ENCODE measurements at regions not wholly inside any gene's neighbourhood (a gene's known extent, or its start where the extent isn't known, plus 50 kb on each side); places are given as distances from the start of the nearest gene placed in this dataset.

GRCh38 chr3:82287562-82287961, 526.1 kb upstream of the GBE1 start:
- DNase-seq (ENCODE audit: low read depth) = no peak

GRCh38 chr3:82281205-82281604, 519.8 kb upstream of the GBE1 start:
- no peak for DNase-seq (ENCODE audit: low read depth)

GRCh38 chr3:82276992-82277391, 515.5 kb upstream of the GBE1 start:
- DNase-seq (ENCODE audit: low read depth) = no peak

GRCh38 chr3:82274897-82275296, 513.5 kb upstream of the GBE1 start:
- no peak for DNase-seq (ENCODE audit: low read depth)

DNA sequence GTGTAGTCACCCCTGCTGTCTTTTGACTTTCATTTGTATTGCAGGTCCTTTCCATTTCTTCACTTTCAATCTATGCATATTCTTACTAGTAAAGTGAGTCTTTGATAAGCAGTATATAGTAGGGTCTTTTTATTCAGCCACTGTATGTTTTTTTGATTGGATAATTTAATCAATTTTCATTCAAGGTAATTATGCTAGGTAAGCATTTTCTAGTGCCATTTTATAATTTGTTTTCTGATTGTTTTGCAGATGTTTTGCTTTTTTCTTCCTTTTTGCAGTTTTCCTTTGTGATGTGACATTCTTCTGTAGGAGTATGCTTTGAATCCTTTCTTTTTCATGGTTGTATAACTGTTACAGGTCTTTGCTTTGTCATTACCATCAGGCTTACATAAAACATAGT, 504.3 kb upstream of the GBE1 start:
- DNase-seq (ENCODE audit: low read depth) = no peak

- no peak for DNase-seq (ENCODE audit: low read depth)
Observed at GRCh38 chr3:82262193-82262592, 500.7 kb upstream of the GBE1 start.

DNA sequence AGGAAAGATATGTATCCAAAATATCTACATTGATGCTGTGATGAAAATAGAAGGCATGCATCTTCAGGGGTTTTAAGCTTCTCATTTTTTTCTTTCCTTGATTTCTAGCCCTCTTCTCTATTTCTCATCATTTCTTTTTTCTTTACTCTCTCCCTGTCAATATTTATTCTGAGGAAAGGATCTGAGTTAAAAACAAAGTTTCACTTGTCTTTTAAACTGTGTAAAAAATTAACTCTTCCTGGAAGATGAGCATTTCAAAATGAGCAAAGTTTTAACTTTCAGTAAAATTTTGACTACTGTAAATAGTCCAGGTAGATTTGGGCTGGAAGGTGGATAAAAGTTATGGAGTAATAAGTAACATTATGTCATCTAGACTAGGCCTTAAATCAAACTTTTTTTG, 500.2 kb upstream of the GBE1 start:
- DNase-seq (ENCODE audit: low read depth) = no peak

DNA sequence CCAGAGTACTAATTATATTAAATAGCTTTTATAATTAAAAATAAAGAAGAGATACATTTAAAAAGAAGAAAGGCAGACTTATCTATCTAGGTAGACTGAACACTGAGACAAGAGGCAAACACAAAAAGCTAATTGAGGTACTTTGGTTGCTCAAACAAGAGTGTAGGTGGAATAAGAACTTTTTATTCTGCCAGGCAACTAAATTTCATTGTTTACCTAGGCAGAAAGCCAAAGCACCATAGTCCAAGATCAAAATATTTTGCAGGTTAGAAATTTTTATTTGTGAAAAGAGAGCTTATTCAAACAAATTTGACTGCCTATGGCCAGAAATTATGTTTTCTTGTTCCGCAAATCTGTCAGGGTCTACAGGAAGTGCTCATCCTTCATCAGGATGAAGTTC, 499.6 kb upstream of the GBE1 start:
- no peak for DNase-seq (ENCODE audit: low read depth)

DNA sequence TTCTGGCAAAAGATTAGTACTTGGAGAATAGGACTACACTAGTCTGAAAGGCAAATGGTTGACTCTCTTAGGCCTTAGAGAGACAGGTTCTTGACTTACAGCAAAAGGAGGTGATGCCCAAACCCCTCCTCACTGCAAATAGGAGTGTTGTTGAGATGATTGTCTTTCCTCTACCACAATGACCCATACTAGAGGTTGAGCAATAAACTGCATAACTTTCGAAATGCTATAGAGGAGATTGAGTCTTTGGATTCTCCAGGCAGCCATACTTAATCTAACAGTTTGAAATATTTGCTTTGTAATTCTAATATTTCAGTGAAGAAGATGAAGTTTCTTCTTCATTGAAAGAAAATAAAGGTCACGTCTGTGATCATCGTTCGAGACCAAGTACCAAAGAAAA, 498.5 kb upstream of the GBE1 start:
- DNase-seq (ENCODE audit: low read depth) = no peak

DNA sequence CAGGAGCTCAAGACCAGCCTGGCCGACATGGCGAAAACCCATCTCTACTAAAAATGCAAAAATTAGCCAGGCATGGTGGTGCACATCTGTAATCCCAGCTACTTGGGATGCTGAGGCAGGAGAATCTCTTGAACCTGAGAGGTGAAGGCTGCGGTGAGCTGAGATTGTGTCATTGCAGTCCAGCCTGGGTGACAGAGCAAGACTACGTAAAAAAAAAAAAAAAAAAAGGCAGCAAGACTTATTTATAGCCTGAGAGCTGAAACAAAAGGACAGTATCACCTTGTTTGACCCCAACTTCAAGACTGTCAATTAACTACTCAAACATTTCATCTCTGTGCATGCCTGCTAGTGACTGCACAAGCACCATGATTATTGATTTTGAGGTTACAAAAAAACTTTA, 478.9 kb upstream of the GBE1 start:
- no peak for DNase-seq (ENCODE audit: low read depth)

- DNase-seq (ENCODE audit: low read depth) = no peak
Observed at GRCh38 chr3:82236257-82236656, 474.8 kb upstream of the GBE1 start.

DNA sequence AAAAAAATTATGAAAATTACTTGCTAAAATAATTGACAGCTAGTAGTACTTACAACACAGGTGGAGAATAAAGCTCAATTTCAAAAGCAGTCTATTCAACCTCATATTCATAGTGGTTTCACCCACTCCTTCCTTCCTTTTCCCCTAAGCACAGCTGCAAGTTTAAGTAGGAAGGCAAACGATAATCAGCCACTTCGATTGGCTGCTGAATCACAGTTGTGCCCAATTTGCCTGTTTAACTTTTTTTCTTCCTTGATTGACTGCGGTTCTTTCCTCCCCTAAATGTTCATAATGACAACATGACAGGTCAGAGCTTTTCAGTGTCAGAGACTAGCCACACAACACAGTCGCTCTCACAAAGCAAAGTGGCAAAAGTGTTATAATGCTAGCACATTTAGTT, 468.0 kb upstream of the GBE1 start:
- DNase-seq (ENCODE audit: low read depth) = no peak

DNA sequence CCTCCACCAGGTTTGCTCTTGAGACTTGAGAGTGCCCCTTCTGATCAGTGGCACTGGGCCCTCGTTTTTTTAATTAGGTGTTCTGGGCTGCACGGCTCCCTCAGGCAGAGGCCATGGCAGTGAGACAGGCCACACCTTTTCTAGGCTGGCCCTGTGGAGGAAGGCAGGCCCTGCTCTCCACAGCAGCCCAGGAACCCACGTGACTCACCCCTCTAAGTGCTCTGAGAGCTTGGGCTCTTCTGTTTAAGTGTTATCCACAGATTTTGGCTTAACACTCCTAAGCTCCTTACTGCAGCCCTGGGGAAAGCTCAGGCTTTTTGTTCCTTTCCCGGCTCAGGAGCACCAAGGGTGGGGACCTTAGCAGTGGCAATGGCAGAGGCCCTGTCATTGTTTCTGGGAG, 463.2 kb upstream of the GBE1 start:
- no peak for DNase-seq (ENCODE audit: low read depth)

- no peak for DNase-seq (ENCODE audit: low read depth)
Observed at GRCh38 chr3:82222401-82222800, 461.0 kb upstream of the GBE1 start.

DNA sequence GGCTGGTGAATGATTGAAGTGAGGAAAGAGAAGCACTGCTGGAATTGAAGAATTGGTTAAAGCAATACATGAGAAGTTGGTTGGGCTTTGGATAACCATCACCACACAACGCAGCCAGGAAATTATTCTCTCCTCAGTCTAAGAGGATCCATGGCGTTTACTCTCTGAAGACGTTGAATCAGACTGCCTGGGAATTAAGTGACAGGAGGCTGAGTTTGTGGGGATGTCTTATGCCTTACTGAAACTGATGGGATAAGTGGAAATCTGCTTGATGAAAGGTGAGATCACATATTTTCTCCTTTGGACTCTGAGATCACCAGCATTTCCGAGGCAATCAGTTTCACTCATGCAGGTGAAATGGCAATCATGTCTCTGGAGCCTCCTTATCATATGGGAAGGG, 456.1 kb upstream of the GBE1 start:
- DNase-seq (ENCODE audit: low read depth) = no peak

DNA sequence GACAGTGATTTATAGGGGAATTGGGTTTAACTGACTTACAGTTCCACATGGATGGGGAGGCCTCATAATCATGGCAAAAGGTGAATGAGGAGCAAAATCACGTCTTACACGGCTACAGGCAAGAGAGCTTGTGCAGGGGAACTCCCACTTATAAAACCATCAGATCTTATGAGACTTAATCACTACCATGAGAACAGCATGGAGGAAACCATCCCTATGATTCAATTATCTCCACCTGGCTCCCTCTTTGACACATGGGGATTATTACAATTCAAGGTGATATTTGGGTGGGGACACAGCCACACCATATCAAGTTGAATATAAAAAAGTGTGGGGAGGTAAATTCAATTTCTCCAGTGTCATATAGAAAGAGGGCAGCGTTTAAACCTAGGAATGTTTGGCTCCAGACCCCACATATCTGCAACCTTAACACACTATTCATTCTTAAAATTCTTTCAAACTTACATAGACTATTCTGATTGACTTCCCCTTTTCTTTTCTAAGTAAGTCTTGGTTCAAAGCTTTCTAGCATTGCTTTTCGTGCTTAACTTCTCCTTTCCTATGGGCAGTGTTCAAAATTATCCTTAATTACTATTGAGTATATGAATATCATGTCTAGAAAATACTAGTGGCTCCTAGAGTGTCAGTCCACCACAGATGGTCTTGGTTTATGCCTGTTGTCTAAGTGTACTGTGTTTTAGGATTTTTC, 446.7 kb upstream of the GBE1 start:
- no peak for DNase-seq (ENCODE audit: low read depth)

DNA sequence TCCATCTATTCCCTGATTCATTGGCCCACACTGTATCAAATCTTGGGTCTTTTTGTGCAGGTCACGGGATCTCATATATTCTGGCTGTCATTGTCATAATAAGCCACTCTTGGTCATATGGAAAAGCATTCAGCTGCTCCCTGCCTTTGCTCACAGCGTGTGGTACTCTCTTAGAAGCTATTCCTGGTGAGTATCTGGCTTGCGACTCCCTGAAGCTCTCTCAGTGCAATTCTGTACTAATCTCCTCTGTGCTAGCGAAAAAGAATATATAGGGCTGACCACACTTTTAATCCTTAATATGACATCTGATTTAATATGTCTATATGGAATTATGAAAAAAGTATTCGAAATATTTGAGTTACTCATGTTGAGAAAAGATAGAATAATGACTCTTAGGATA, 440.8 kb upstream of the GBE1 start:
- no peak for DNase-seq (ENCODE audit: low read depth)

DNA sequence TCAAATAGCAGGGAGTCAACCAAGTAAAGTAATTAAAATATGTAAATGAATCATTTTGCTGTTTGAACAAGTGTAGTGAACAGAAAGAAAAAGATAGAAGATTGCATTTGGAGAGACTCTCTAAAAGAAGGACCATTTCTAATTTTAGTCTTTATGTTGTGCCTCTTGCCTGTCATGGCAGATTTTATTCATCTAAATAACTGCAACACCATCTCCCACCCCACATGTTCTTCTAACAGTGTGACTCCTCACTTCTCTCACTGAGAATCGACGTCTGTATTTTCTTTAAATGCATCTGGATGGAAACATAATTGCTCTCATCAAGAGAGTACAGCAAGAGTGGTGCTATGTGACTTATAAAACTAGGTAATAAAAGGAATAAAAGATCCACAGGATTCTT, 439.9 kb upstream of the GBE1 start:
- no peak for DNase-seq (ENCODE audit: low read depth)

GRCh38 chr3:82198009-82198408, 436.6 kb upstream of the GBE1 start:
- no peak for DNase-seq (ENCODE audit: low read depth)

DNA sequence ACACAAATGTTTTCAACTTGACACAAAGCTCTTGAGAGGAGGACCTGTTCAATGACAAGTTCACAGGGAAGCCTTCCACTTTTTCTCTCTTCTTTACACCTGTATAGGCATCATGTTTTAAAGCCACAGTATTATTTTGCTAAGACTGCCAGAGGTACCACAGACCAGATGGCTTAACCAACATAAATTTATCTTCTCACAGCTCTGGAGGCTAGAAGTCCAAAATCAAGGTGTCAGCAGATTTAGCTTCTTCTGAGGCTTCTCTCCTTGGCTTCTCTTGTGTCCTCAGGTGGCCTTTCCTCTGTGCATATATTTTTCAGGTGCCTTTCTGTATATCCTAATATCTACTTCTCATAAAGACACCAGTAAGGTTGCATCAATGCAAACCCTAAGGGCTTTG, 435.2 kb upstream of the GBE1 start:
- no peak for DNase-seq (ENCODE audit: low read depth)

- no peak for DNase-seq (ENCODE audit: low read depth)
Observed at GRCh38 chr3:82194870-82195269, 433.4 kb upstream of the GBE1 start.

DNA sequence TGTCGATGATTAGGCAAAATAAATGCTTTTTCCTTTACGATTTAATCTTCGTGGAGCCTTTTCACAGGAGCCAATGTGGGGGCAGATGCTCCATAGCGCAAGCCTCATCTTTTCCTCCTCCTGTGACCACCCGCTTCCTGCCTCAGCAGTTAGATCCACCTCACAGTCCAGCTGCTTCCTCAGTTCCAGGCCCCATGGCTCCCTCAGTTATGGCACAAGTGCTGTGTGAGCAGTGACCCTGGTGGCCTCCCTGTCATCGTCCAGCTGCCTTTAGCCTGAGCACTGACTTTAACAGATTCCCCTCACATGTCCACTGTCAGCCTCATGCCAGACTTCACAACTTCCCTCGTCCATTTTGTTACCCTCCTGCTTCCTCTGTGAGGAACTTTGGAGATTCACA, 424.6 kb upstream of the GBE1 start:
- no peak for DNase-seq (ENCODE audit: low read depth)

- no peak for DNase-seq (ENCODE audit: low read depth)
Observed at GRCh38 chr3:82179291-82179690, 417.8 kb upstream of the GBE1 start.

GRCh38 chr3:82178291-82178690, 416.8 kb upstream of the GBE1 start:
- DNase-seq (ENCODE audit: low read depth) = no peak

- no peak for DNase-seq (ENCODE audit: low read depth)
Observed at GRCh38 chr3:82177774-82178173, 416.3 kb upstream of the GBE1 start.

All from activated T-cell treated with anti-CD3 and anti-CD28 coated beads for 48 hours (primary cell).